ENCODE measurements at regions not wholly inside any gene's neighbourhood (a gene's known extent, or its start where the extent isn't known, plus 50 kb on each side); places are given as distances from the start of the nearest gene placed in this dataset.

- intact Hi-C loops (cut with micrococcal nuclease): no loop called here
- no peak overlapping the region for H4K8ac ChIP-seq (ENCODE audit: low read depth in 2 of 2, low read length in 2 of 2)
- TF ChIP-seq NFE2L2 (IDR thresholded peaks at IDR 0.05; ENCODE audit: low read depth, low read length) (no peak), USF2 (IDR thresholded peaks at IDR 0.05; ENCODE audit: low read depth, low read length) (no peak), POLR2A (IDR thresholded peaks at IDR 0.05; ENCODE audit: low read depth, low read length) (no peak), RCOR1 (IDR thresholded peaks at IDR 0.05; ENCODE audit: insufficient replicate concordance, low read length) (no peak), BHLHE40 (IDR thresholded peaks at IDR 0.05; ENCODE audit: low read depth, low read length) (no peak), RAD21 (IDR thresholded peaks at IDR 0.05; ENCODE audit: low read length) (no peak), ELK1 (IDR thresholded peaks at IDR 0.05; ENCODE audit: borderline replicate concordance, low read depth, low read length) (no peak), MAZ (IDR thresholded peaks at IDR 0.05; ENCODE audit: borderline replicate concordance, low read depth, low read length) (no peak), CEBPB (IDR thresholded peaks at IDR 0.05; ENCODE audit: low read depth, low read length) (no peak), CHD1 (IDR thresholded peaks at IDR 0.05; ENCODE audit: low read depth, low read length) (no peak)
- H3K4ac ChIP-seq (ENCODE audit: low read depth, low read length): no peak overlapping the region
- no peak overlapping the region for H2BK5ac ChIP-seq (ENCODE audit: low read depth, low read length, poor library complexity, severe bottlenecking)
- H3K36me3 ChIP-seq (ENCODE audit: control insufficient read depth, insufficient read depth, low read length): no peaks in the 10 kb centered on the region
- dilution Hi-C loops (cut with HindIII; ENCODE audit: low sequenced_read_pairs, unreplicated experiment): no loop called here
- no peak for DNase-seq
- H2BK120ac ChIP-seq (ENCODE audit: low read depth, low read length): no peak overlapping the region
- H4K91ac ChIP-seq (ENCODE audit: insufficient read depth, low read depth, low read length): no peak overlapping the region
- no peaks in the 10 kb centered on the region for H3K27me3 ChIP-seq (ENCODE audit: control insufficient read depth, insufficient read depth, low read length)
- no peak overlapping the region for H3K23ac ChIP-seq (ENCODE audit: low read depth, low read length)
- WGBS, 2 experiments (ENCODE audit: extremely low coverage in 2 of 2, insufficient read length in 1 of 2): no CpG with 5 or more reads among the region's 1 CpG
- no peak overlapping the region for H2BK15ac ChIP-seq (ENCODE audit: low read depth, low read length)
- in situ Hi-C loops (cut with MboI; ENCODE audit: low sequenced_read_pairs): no loop called here
- no peaks in the 10 kb centered on the region for H3K79me1 ChIP-seq (ENCODE audit: low read depth in 1 of 2, low read length in 2 of 2)
- no peak overlapping the region for H3K14ac ChIP-seq (replicated peaks; ENCODE audit: low read depth, low read length)
- no peaks in the 10 kb centered on the region for H4K20me1 ChIP-seq (ENCODE audit: insufficient read depth, low read length)
- no peak for ATAC-seq (ENCODE audit: low read depth)
- H3K18ac ChIP-seq (ENCODE audit: low read depth, low read length): no peak overlapping the region
- no peak overlapping the region for H3K4me3 ChIP-seq (ENCODE audit: insufficient read depth, low read depth, low read length)
- H2AFZ ChIP-seq (replicated peaks; ENCODE audit: low read length, poor library complexity): no peak overlapping the region
- no peaks in the 10 kb centered on the region for H3K9me1 ChIP-seq (ENCODE audit: insufficient read depth, low read length)
- H2AK5ac ChIP-seq (ENCODE audit: low read depth, low read length): no peak overlapping the region
- H3K4me1 ChIP-seq (ENCODE audit: control insufficient read depth, insufficient read depth, low read length): no peaks in the 10 kb centered on the region
- CTCF ChIA-PET: no interaction called here
- no peak overlapping the region for H3K27ac ChIP-seq (ENCODE audit: insufficient read depth, low read length)
- no peak overlapping the region for H4K5ac ChIP-seq (ENCODE audit: low read depth, low read length)
- no TSS peak for BruUV-seq (replicated peaks)
- POLR2A ChIA-PET (ENCODE audit: unreplicated experiment): no interaction called here
- no peak overlapping the region for H2BK20ac ChIP-seq (ENCODE audit: low read depth, low read length)
- no peak overlapping the region for H3K4me2 ChIP-seq (ENCODE audit: low read depth, low read length)
- no peak overlapping the region for H2AK9ac ChIP-seq (replicated peaks; ENCODE audit: low read depth, low read length, poor library complexity)
- H3K9ac ChIP-seq (ENCODE audit: low read depth, low read length): no peak overlapping the region
- H3K56ac ChIP-seq (ENCODE audit: extremely low read depth, insufficient read depth, low read length): no peak overlapping the region
- H3K9me3 ChIP-seq (ENCODE audit: control insufficient read depth, insufficient read depth, low read length): peaks cover 11% of the 10 kb centered on the region
These were observed 115.4 kb upstream of the NTRK2 start for GRCh38 chr9:84554069-84554664.

All from IMR-90 (cell line).